ENCODE measurements at regions not wholly inside any gene's neighbourhood (a gene's known extent, or its start where the extent isn't known, plus 50 kb on each side); places are given as distances from the start of the nearest gene placed in this dataset.
"Not testable (repeated sequence)": the region's sequence is repeated elsewhere in the genome, so short reads cannot be mapped to it uniquely, and the experiment has no call there.

- FAIRE-seq = no peak
Observed at GRCh38 chr4:170682558-170683294, 593.0 kb upstream of the AADAT start.

- not testable (repeated sequence) for FAIRE-seq
Observed at GRCh38 chr4:170682087-170682486, 592.3 kb upstream of the AADAT start.

GRCh38 chr4:170675568-170676262, 586.0 kb upstream of the AADAT start:
- FAIRE-seq = no peak

GRCh38 chr4:170674176-170674575, 584.4 kb upstream of the AADAT start:
- no peak for FAIRE-seq

- FAIRE-seq = no peak
Observed at GRCh38 chr4:170672381-170672965, 582.7 kb upstream of the AADAT start.

- no peak for FAIRE-seq
Observed at GRCh38 chr4:170671171-170671570, 581.4 kb upstream of the AADAT start.

GRCh38 chr4:170667814-170668213, 578.1 kb upstream of the AADAT start:
- FAIRE-seq = no peak

- FAIRE-seq = no peak
Observed at GRCh38 chr4:170666909-170667308, 577.2 kb upstream of the AADAT start.

GRCh38 chr4:170662250-170662649, 572.5 kb upstream of the AADAT start:
- no peak for FAIRE-seq

- FAIRE-seq = no peak
Observed at GRCh38 chr4:170657761-170658160, 568.0 kb upstream of the AADAT start.

- FAIRE-seq = no peak
Observed at GRCh38 chr4:170656506-170656905, 566.8 kb upstream of the AADAT start.

- FAIRE-seq = no peak
Observed at GRCh38 chr4:170652571-170652970, 562.8 kb upstream of the AADAT start.

GRCh38 chr4:170651786-170652185, 562.0 kb upstream of the AADAT start:
- no peak for FAIRE-seq

GRCh38 chr4:170627418-170627817, 537.7 kb upstream of the AADAT start:
- no peak for FAIRE-seq

- FAIRE-seq = no peak
Observed at GRCh38 chr4:170623899-170624298, 534.1 kb upstream of the AADAT start.

- no peak for FAIRE-seq
Observed at GRCh38 chr4:170610434-170610833, 520.7 kb upstream of the AADAT start.

- no peak for FAIRE-seq
Observed at GRCh38 chr4:170599894-170600293, 510.1 kb upstream of the AADAT start.

GRCh38 chr4:170591076-170591475, 501.3 kb upstream of the AADAT start:
- no peak for FAIRE-seq

- FAIRE-seq = no peak
Observed at GRCh38 chr4:170589597-170590191, 499.9 kb upstream of the AADAT start.

- FAIRE-seq = no peak
Observed at GRCh38 chr4:170581969-170582368, 492.2 kb upstream of the AADAT start.

- FAIRE-seq = no peak
Observed at GRCh38 chr4:170581322-170581721, 491.6 kb upstream of the AADAT start.

GRCh38 chr4:170580651-170581050, 490.9 kb upstream of the AADAT start:
- no peak for FAIRE-seq

- no peak for FAIRE-seq
Observed at GRCh38 chr4:170538821-170539473, 449.2 kb upstream of the AADAT start.

Data from colon (tissue), 2 donors.